Trophoblast cell (in vitro differentiated cells and primary cell): ENCODE measurements at regions not wholly inside any gene's neighbourhood (a gene's known extent, or its start where the extent isn't known, plus 50 kb on each side); places are given as distances from the start of the nearest gene placed in this dataset.

ENCODE experiments used
- DNase-seq, 2 donors: peaks; one replicate each; pipeline ENCODE4 v3.0.0-alpha.2; 2016
- H2AFZ ChIP-seq: 2 replicates; pipeline ENCODE4 v1.6.1; 2013; ENCODE audit warnings: low read length, moderate library complexity, mild to moderate bottlenecking; ENCODE audit not compliant: insufficient read depth, poor library complexity
- H2AK5ac ChIP-seq: 2 replicates; pipeline ENCODE4 v1.6.1; 2013; ENCODE audit warnings: mild to moderate bottlenecking, low read length
- H2BK120ac ChIP-seq: 2 replicates; pipeline ENCODE4 v1.6.1; 2013; ENCODE audit warnings: low read length, mild to moderate bottlenecking, moderate library complexity; ENCODE audit not compliant: insufficient read depth, poor library complexity
- H2BK12ac ChIP-seq: 2 replicates; pipeline ENCODE4 v1.6.1; 2013; ENCODE audit warnings: mild to moderate bottlenecking, low read length, moderate library complexity
- H2BK5ac ChIP-seq: 2 replicates; pipeline ENCODE4 v1.6.1; 2013; ENCODE audit warnings: low read length, low read depth, moderate library complexity, mild to moderate bottlenecking; ENCODE audit not compliant: poor library complexity
- H3K14ac ChIP-seq: 2 replicates; pipeline ENCODE4 v1.6.1; 2013; ENCODE audit warnings: mild to moderate bottlenecking, low read length
- H3K18ac ChIP-seq: 2 replicates; pipeline ENCODE4 v1.6.1; 2013; ENCODE audit warnings: mild to moderate bottlenecking, low read length
- H3K23ac ChIP-seq: 2 replicates; pipeline ENCODE4 v1.6.1; 2013; ENCODE audit warnings: low read length
- H3K27ac ChIP-seq: 2 replicates; pipeline ENCODE4 v1.5.1; 2013; ENCODE audit warnings: low read depth, mild to moderate bottlenecking, inconsistent platforms, low read length, moderate library complexity
- H3K27me3 ChIP-seq: 2 replicates; pipeline ENCODE4 v1.6.1; 2013; ENCODE audit warnings: inconsistent platforms, mild to moderate bottlenecking, low read length, moderate library complexity; ENCODE audit not compliant: insufficient read depth
- H3K36me3 ChIP-seq, 2 experiments: 1 replicate in 1 of 2; 2 replicates in 1 of 2; pipeline ENCODE4 v1.6.1; 2013; ENCODE audit warnings: low read length in 2 of 2, mild to moderate bottlenecking in 2 of 2, moderate library complexity in 1 of 2; ENCODE audit not compliant: insufficient read depth in 2 of 2, control insufficient read depth in 1 of 2
- H3K4ac ChIP-seq: 2 replicates; pipeline ENCODE4 v1.6.1; 2013; ENCODE audit warnings: low read depth, mild to moderate bottlenecking, low read length, moderate library complexity
- H3K4me1 ChIP-seq, 2 experiments: 1 replicate in 1 of 2; 2 replicates in 1 of 2; pipeline ENCODE4 v1.6.1; 2013; ENCODE audit warnings: low read length in 2 of 2, mild to moderate bottlenecking in 2 of 2, moderate library complexity in 1 of 2; ENCODE audit not compliant: insufficient read depth in 2 of 2, control insufficient read depth in 1 of 2
- H3K4me2 ChIP-seq: 2 replicates; pipeline ENCODE4 v1.6.1; 2013; ENCODE audit warnings: inconsistent platforms, mild to moderate bottlenecking, low read length, moderate library complexity
- H3K4me3 ChIP-seq: 2 replicates; pipeline ENCODE4 v1.5.1; 2013; ENCODE audit warnings: mild to moderate bottlenecking, low read depth, low read length, inconsistent platforms
- H3K79me1 ChIP-seq: one replicate; pipeline ENCODE4 v1.6.1; 2013; ENCODE audit warnings: low read length
- H3K79me2 ChIP-seq: 2 replicates; pipeline ENCODE4 v1.6.1; 2013; ENCODE audit warnings: low read length, mild to moderate bottlenecking; ENCODE audit not compliant: control insufficient read depth, insufficient read depth, poor library complexity
- H3K9ac ChIP-seq: 2 replicates; pipeline ENCODE4 v1.6.1; 2013; ENCODE audit warnings: mild to moderate bottlenecking, low read length
- H3K9me3 ChIP-seq: 2 replicates; pipeline ENCODE4 v1.6.1; 2013; ENCODE audit warnings: low read depth, mild to moderate bottlenecking, control low read depth, inconsistent platforms, low read length; ENCODE audit not compliant: insufficient read depth
- H4K12ac ChIP-seq: 2 replicates; pipeline ENCODE4 v1.6.1; 2013; ENCODE audit warnings: low read depth, mild to moderate bottlenecking, low read length, moderate library complexity
- H4K8ac ChIP-seq: 2 replicates; pipeline ENCODE4 v1.6.1; 2013; ENCODE audit warnings: low read depth, mild to moderate bottlenecking, low read length, moderate library complexity
- H4K91ac ChIP-seq: one replicate; pipeline ENCODE4 v1.6.1; 2013; ENCODE audit warnings: low read depth, mild to moderate bottlenecking, low read length, moderate library complexity
- WGBS: extraction: QIAGEN DNeasy Blood & Tissue Kit; methylation state at CpG from one replicate; pipeline ENCODE4 v1.1.7; 2013; ENCODE audit warnings: missing lambda C conversion rate; ENCODE audit not compliant: insufficient read length, insufficient coverage; ENCODE audit errors: extremely low coverage; 5-methylcytosine and 5-hydroxymethylcytosine counted together

- WGBS = no CpG with 5 or more reads among the region's 7 CpGs
- Histone ChIP-seq H3K79me2 (no peaks in the 10 kb centered on the region), H3K4ac (no peak overlapping the region), H3K4me2 (no peak overlapping the region), H3K4me1 (peaks cover 9 to 15% of the 10 kb centered on the region in 2 experiments), H3K23ac (no peak overlapping the region), H3K27me3 (no peaks in the 10 kb centered on the region), H3K9ac (no peak overlapping the region), H2BK5ac (no peak overlapping the region), H3K14ac (no peak overlapping the region), H4K8ac (no peak overlapping the region), H2BK12ac (no peak overlapping the region), H2BK120ac (no peak overlapping the region), H4K91ac (no peak overlapping the region), H2AK5ac (no peak overlapping the region), H4K12ac (no peak overlapping the region), H3K79me1 (no peaks in the 10 kb centered on the region), H2AFZ (no peak overlapping the region), H3K4me3 (no peak overlapping the region), H3K9me3 (no peaks in the 10 kb centered on the region), H3K36me3 (no peaks in the 10 kb centered on the region), H3K27ac (no peak overlapping the region), H3K18ac (no peak overlapping the region)
- no peak for DNase-seq
These were observed 147.0 kb upstream of the NECTIN1 start for GRCh38 chr11:119875841-119876600.

DNA sequence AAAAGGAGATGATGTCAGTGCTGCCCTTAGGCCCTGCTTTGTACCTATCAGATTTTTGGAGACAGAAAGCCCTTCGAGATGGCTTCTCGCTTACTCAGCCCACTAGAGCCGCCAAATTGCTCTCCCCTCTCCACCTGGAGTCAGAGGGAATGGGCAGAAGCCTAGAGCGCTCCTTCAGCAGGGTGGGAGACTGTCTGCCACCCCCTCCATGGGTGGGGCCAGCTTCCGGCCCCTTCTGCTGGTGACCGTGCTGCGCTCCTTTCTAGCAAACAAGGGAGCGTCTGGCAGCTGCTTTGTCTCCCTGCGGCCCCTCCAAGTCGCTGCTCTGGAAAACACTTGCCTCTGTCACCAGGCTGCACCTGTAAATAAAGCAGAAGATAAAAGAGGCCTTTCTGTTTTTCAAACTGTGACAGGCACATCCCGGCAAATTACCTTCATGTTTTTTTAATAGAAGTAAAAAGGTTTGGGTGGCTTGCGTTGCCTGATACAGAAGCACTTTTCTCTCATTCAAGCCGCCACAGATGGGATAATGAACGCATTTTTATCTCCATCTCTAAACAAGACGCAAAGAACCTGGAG lies 145.7 kb upstream of the NECTIN1 start:
- WGBS = no CpG with 5 or more reads among the region's 15 CpGs
- no peak overlapping the region for H2BK120ac ChIP-seq

DNA sequence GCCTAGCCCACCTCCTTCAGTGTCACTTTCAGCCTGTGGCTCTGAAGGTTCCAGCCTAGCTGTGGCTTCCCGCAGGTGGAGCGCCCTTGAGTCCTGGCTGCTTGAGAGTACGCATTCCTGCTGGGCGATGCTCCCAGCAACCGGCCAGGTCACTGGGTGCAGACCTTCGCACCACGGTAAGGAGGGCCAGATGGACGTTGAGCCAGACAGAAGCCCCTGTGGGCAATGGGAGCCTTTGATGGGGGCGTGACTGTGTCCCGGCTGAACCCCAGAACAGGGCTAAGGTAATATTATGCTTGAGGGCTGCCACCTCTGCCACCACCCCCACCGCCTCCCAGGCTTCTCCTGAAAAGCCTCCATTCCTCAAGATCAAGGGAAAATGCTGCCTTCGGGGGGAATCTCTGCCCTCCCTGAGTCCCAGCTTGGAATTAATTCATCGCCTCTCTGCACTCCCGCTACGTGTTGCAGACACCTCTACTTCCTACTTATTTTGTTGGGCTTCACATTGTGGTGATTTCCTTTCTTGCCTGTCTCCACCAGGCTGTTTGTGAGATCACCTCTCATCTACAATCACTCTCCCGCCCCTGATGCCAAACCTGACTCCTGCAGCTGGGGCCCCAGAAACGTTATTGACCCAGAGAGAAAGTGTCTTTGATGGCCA lies 144.9 kb upstream of the NECTIN1 start:
- Histone ChIP-seq H3K79me2 (no peaks in the 10 kb centered on the region), H3K9me3 (peaks cover 2% of the 10 kb centered on the region), H3K4ac (no peak overlapping the region), H3K4me3 (no peak overlapping the region), H2BK12ac (no peak overlapping the region), H3K4me1 (peaks cover 9 to 15% of the 10 kb centered on the region in 2 experiments), H3K23ac (no peak overlapping the region), H3K27ac (no peak overlapping the region), H4K91ac (no peak overlapping the region), H3K9ac (no peak overlapping the region), H4K8ac (no peak overlapping the region), H2BK120ac (no peak overlapping the region), H3K4me2 (no peak overlapping the region), H4K12ac (no peak overlapping the region), H3K79me1 (no peaks in the 10 kb centered on the region), H3K36me3 (no peaks in the 10 kb centered on the region), H3K14ac (no peak overlapping the region), H3K18ac (no peak overlapping the region), H3K27me3 (no peaks in the 10 kb centered on the region), H2AFZ (no peak overlapping the region), H2AK5ac (no peak overlapping the region), H2BK5ac (no peak overlapping the region)
- DNase-seq = no peak
- WGBS = no CpG with 5 or more reads among the region's 17 CpGs

More for the DNA sequence above, 145.7 kb upstream of the NECTIN1 start:
- H2BK5ac ChIP-seq = no peak overlapping the region
- no peak overlapping the region for H3K9ac ChIP-seq
- H3K14ac ChIP-seq = no peak overlapping the region
- H3K4me3 ChIP-seq = no peak overlapping the region
- no peaks in the 10 kb centered on the region for H3K79me2 ChIP-seq
- peaks cover 9 to 15% of the 10 kb centered on the region in 2 experiments for H3K4me1 ChIP-seq
- peak in 1 of 2 donors; percentile 35 for DNase-seq
- H3K18ac ChIP-seq = no peak overlapping the region
- H3K4me2 ChIP-seq = no peak overlapping the region
- no peaks in the 10 kb centered on the region for H3K27me3 ChIP-seq
- no peak overlapping the region for H4K12ac ChIP-seq
- no peak overlapping the region for H3K23ac ChIP-seq
- H3K79me1 ChIP-seq = no peaks in the 10 kb centered on the region
- no peak overlapping the region for H2AFZ ChIP-seq
- H3K27ac ChIP-seq = no peak overlapping the region
- no peak overlapping the region for H2BK12ac ChIP-seq
- no peaks in the 10 kb centered on the region for H3K9me3 ChIP-seq
- H3K36me3 ChIP-seq = no peaks in the 10 kb centered on the region
- H3K4ac ChIP-seq = no peak overlapping the region
- no peak overlapping the region for H4K8ac ChIP-seq
- H4K91ac ChIP-seq = no peak overlapping the region
- H2AK5ac ChIP-seq = no peak overlapping the region

DNA sequence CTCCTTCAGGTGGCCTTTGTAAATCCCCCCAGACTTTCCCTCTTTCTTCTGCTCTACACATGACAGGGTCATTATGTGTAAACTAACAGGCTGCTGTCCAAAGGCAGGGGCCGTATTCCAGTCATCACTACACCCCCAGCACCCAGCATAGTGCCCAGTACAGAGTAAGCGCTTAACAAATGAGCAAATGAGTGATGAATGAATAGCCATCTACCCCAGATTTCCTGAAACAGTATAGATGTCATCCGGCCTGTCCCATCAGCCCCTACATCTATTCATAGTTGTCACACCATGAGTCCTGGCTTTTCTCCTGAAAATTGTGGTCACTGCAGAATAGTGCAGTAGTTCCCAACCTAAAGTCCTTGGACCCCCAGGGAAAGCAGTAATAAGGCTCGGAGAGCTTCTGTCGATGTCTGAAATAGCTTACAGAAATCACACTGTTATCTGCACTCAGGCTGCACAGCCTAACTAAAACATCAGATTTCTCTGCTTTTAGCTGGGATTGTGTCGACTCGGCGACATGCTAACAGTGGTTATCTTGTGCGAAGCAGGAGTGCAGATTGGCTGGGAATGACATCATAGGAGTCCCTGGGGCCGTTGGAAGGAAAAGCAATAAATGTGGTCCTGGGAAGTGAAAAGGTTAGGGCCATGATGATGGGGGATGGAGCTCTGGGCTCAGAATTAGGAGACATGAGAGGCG lies 143.8 kb upstream of the NECTIN1 start:
- no peak overlapping the region for H4K12ac ChIP-seq
- WGBS = no CpG with 5 or more reads among the region's 11 CpGs
- H2AFZ ChIP-seq = no peak overlapping the region
- no peak overlapping the region for H3K23ac ChIP-seq
- no peak overlapping the region for H4K91ac ChIP-seq
- H2BK5ac ChIP-seq = no peak overlapping the region
- no peak overlapping the region for H2AK5ac ChIP-seq
- no peak overlapping the region for H3K4me2 ChIP-seq
- no peak overlapping the region for H2BK12ac ChIP-seq
- H3K36me3 ChIP-seq = no peaks in the 10 kb centered on the region
- no peak overlapping the region for H3K14ac ChIP-seq
- no peaks in the 10 kb centered on the region for H3K79me2 ChIP-seq
- H2BK120ac ChIP-seq = no peak overlapping the region
- H3K79me1 ChIP-seq = no peaks in the 10 kb centered on the region
- H3K18ac ChIP-seq = no peak overlapping the region
- H3K4me3 ChIP-seq = no peak overlapping the region
- DNase-seq = no peak
- H3K27me3 ChIP-seq = no peaks in the 10 kb centered on the region
- no peak overlapping the region for H3K9ac ChIP-seq
- H4K8ac ChIP-seq = no peak overlapping the region
- H3K9me3 ChIP-seq = peaks cover 2% of the 10 kb centered on the region
- peaks cover 9 to 15% of the 10 kb centered on the region in 2 experiments for H3K4me1 ChIP-seq
- no peak overlapping the region for H3K27ac ChIP-seq
- H3K4ac ChIP-seq = no peak overlapping the region
